Tibial nerve (tissue), 4 donors: ENCODE measurements at regions not wholly inside any gene's neighbourhood (a gene's known extent, or its start where the extent isn't known, plus 50 kb on each side); places are given as distances from the start of the nearest gene placed in this dataset.

Experiments
- CTCF ChIP-seq, 5 experiments: fragments of 200-600 bp in 3 of 5; fragments of 450-650 bp in 2 of 5; sonication (generic) in 3 of 5; IDR thresholded peaks; one replicate each; pipeline ENCODE4 v1.5.1; 2016 to 2019; ENCODE audit warnings: antibody characterized with exemption in 5 of 5, mild to moderate bottlenecking in 3 of 5, moderate library complexity in 2 of 5
- EP300 ChIP-seq, 2 donors: sonication (generic); formaldehyde crosslinking; IDR thresholded peaks; one replicate each; pipeline ENCODE4 v1.6.1; 2017; ENCODE audit warnings: antibody characterized with exemption in 2 of 2, mild to moderate bottlenecking in 1 of 2
- POLR2A ChIP-seq, 2 donors: fragments of 450-650 bp; IDR thresholded peaks; one replicate each; pipeline ENCODE4 v1.6.1; 2017; ENCODE audit warnings: antibody characterized with exemption in 2 of 2, mild to moderate bottlenecking in 2 of 2, moderate library complexity in 2 of 2

GRCh38 chr13:80642641-80643040 is 301.7 kb upstream of the SPRY2 start:
- TF ChIP-seq EP300 (IDR thresholded peaks at IDR 0.05) (no peak), POLR2A (IDR thresholded peaks at IDR 0.05) (no peak), CTCF (IDR thresholded peaks at IDR 0.05) (no peak)
